ENCODE measurements at regions not wholly inside any gene's neighbourhood (a gene's known extent, or its start where the extent isn't known, plus 50 kb on each side); places are given as distances from the start of the nearest gene placed in this dataset.

DNA sequence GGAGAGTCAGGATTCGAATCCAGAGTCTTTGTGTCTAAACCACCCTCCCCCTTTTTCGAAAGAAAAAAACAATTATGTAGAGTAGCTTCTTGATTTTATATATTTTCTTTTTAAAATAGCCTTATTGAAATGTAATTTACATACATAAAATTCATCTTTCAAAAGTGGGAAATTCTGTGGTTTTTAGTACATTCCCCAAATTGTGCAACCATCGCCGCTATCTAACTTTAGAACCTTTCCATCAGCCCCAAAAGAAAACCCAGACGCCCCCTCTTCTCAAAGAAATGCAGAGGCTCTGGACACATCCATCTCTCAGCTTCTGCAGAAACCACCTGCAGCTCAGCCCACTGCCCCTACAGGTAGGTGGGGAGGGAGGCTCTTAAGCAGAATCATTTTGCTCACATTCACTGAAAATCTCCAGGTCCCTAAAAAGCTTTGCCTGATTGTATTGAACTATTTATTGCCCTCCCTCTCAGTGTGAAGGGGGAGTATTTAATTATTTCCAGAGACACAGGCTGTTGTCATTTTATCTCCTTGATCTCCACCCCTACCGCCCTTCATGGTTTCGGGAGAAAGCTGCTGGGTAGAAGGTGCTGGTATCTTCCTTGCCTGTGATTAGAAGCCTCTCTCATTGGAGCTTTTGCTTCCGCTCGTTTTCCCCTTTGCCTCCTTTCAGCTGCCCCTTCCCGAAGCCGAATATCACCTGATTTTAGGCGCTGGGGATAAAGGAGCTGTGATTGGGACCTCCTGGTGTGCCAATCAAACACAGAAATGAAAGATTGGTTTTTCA, 68.7 kb upstream of the KCNG1 start:
- DNase-seq = no peak

DNA sequence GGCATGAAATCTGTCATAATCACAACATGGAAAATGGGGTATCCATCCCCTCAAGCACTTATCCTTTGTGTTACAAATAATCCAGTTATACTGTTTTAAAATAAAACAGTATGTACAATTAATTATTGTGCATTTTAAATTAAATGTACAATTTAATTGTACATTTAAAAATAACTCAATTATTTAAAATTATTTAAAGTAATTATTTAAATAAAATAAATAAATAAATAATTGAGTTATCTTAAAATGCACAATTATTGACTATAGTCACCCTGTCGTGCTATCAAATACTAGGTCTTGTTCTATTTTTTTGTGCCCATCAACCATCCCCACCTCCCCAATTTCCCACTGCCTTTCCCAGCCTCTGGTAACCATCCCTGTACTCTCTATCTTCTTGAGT, 66.9 kb upstream of the KCNG1 start:
- DNase-seq = no peak

DNA sequence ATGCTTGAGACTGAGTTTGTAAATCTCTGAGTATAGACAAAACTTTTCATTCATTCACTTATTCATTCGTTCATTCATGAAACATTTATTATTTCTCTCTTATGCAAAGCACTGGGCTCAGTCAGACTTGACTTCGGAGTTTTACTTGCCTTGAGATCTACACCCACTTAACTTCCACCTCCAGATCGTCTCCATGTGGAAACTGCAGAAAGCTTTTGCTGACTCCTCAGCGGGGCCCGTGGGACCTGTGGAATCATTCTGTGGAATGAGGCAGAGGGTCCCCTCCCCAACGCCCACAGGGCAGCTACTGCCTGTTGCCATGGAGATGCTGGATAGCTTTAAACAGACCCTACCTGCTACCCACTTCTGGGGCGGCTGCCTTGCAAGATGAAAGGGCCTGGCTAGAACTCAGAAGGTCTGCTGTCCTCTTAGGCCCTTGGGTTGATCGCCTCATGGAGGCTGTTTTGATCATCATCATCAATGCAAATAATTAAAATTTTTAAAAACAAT, 66.4 kb upstream of the KCNG1 start:
- no peak for DNase-seq

DNA sequence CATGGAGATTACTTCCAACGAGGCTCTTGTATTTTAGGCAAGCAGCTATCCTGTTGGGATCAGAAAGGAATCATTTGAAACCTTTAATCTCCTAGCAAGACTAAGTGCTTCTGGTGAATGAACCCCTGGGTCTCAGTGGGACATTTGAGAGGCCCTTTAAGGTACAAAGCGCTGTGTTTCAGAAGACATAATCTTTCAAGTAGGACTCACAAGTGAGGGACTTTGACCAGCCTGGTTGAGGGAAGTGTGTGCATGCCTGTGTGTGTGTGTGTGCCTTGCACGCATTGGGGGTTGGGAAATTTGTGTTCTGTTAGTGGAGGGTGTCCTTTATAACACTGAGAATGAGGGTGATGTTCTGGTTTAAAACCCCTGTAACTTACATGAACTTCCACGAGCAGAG, 64.4 kb upstream of the KCNG1 start:
- DNase-seq = no peak

DNA sequence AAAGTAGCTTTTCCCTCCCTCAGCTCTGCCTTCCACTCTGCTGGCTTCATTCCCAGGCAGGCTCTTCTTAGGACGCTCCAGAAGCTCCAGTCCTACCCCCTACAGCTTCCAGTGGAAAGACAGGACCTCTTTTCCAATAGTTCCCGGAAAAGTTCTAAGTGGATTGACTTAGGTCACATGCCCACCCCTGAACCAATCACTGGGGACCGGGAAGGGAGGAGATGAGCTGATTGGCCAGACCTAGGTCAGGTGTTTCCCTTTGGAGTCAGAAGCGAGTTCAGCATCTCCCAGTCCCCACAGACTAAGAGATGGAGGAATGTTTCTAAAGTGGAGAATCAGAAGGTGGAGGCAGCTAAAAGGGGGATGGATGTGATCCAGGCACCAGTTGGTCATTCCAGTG, 62.9 kb upstream of the KCNG1 start:
- no peak for DNase-seq

DNA sequence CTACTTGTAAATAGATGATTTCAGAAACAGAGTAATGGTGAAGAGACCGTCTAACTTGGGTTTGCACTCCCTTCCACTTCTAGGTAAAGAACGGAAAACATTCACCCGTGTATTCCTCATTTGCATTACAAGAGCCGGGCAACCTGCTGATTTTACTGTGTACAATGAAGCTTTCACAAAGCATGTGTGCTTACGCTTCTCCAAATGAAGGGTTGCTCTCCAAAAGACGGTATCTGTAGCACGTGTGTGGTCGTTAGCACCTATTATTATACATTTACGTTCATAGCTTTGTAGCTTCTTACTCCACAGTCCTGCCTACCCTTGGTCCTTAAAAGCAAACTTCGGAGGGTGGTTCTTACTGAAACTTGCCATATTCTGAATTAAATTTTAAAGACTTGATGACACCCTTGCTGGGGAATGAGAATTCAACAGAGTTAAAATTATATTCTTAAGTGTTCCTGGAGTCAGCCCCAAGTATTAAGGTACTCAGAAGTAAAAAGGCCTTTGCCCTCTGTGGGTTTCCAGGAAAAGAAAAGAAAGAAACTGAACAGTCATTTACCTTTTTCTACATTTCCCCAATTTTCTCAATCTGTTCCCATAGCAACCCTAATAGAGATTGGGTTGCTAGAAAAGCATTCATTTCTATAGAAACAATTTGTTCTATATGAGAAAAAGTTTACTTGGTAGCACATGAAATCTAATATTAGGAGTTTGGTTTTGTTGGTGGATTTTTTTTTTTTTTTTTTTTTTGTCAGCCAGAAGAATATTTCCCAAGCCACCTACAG, 61.9 kb upstream of the KCNG1 start:
- no peak for DNase-seq

DNA sequence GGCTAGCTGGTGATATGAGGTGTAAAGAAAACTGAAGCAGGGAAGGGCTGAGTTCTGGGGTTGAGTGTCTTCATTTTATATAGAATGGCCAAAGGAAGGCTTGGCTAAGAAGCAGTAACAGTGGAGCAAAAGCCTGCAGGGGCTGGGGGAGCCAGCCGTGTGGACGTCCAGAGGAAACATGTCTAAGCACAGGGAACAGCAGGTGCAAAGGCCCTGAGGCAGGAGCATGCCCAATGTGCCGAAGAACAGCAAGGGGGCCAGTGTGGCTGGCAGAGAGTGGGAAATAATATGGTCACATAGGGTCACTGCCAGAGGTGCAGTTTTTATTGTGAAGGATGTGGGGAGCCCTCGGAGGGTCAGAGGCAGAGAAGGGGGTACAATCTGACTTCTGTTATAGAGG, 60.5 kb upstream of the KCNG1 start:
- DNase-seq = no peak

DNA sequence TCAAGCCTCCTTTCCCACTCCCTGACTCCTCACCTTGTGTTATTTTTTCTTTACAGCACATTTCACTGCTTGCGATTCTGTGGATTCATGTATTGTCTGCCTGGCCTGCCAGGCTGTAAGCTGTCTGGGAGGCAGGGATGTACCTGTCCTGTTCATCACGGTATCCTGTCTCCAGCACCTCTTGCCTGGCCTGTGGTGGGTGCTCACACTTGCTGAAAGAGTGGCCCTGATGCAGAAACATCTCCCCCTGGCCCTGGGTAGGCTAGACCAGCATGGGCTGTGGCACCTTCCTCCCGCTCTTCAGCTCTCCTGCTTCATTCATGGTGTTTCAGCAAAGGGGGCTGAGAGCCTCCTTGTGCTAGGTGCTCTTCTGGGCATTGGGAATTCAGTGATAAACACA, 60.1 kb upstream of the KCNG1 start:
- DNase-seq = no peak

DNA sequence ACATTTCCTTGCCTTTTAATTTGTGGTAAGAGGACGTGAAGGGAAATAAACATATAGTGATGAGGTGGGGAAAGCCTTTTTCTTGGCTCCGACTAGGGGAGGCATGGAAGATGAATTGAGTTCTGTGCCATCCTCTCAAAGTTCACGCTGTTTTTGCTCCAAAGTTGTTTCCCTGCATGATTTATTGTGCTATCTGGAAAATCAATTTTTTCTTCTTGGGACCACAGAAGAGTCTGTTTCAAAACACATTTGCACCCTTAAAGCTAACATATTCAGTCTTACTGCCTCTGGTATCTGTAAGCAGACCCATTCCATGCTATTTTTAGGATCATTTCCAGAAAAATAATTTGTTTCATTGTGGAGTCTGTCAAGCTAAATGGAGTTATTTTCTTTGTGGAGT, 57.6 kb upstream of the KCNG1 start:
- DNase-seq = no peak

DNA sequence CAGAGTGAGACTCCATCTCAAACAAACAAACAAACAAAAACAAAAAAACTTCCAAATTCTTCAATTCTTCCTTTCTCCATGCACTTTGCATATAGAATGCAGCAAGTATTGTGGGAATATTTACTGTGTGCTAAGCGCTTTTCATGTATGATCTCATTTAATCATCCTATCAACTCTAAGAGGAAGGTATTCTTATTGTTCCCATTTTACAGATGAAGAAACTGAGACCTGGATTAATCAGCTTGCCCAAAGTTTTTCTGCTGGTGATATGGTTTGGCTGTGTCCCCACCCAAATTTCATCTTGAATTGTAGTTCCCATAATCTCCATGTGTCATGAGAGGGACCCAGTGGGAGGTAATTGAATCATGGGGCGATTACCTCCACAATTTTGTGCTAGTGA, 56.6 kb upstream of the KCNG1 start:
- DNase-seq = no peak

DNA sequence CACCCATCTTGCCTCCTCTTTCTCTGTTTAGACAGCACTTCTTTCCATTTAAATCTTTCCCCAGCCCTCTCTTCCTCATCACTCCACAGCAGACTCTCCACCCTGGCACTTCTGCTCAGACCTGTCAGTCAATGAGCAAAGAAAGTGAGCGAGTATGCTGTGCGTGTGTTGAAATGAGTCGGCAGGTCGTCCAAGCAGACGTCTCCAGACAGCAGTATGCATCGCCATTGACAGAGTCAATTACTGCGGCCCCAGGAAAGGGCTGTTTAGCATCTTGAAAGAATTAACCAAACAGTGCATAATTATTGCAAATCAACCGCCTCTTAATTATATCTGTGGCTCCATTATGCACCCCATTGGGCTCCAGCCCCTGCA, 54.8 kb upstream of the KCNG1 start:
- no peak for DNase-seq

DNA sequence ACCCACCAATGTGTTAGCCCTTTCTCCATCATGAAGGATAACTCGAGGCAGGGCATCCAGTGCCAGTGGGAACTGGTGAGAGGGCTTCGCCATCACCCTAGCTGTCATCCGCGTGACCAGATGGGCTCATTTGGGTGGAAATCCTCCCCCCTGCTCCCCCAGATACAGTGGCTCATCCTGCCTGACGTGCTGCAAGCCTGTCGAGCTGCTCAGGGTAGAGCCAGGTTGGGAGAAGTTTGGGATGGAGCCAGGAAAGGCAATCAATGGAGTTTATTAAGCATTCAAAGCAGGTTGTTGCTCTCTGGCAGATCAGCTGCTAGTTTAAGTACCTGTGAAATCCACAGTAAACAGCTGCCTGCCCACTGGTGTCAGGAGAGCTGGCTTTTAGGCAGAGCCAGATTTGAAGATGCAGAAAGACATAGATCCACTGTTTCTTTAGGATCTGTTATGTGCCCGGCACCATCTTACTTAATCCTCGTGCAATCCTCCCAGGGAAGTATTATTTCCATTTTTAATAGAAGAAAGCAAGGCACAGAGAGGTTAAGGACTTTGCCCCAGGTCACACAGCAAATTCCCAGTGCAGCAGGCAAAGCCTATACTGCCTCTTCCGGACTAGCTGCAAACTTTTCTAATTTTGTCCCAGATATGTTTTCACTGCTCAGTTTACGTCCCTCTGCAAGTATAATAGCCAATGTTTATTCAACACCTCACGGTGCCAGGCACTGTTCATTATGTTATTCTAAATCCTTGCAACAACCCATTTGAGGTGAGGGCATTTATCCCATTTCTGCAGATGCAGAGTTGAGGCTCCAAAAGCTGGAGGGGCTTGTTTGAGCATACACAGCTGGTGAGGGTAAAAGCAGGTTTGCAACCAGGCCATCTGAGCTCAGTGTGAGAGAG, 54.1 kb upstream of the KCNG1 start:
- no peak for DNase-seq

DNA sequence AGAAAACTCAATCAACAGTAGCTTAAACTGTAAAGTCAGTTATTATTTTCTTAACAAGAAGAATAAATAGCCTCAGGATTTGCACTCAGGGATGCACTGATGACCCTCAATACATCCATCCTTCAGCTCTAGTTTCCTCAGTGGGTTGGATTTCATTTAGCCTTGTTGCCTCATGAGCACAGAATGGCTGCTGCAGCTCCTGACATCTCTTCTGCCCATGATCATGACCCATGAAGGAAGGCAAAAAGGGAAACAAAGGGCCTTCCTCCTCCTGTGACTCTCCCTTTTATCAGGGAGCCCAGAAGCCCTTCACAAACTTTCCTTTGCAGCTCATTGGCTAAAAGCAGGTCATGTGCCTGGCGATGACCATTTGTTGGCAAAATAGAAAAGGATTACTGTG, 51.2 kb upstream of the KCNG1 start:
- no peak for DNase-seq
